HG03460 (cell line): ENCODE measurements at regions not wholly inside any gene's neighbourhood (a gene's known extent, or its start where the extent isn't known, plus 50 kb on each side); places are given as distances from the start of the nearest gene placed in this dataset.
A peak's percentile ranks its signal among the peaks of the same experiment; 100 is the strongest.
"Not testable (repeated sequence)": the region's sequence is repeated elsewhere in the genome, so short reads cannot be mapped to it uniquely, and the experiment has no call there.

Source experiments
- ATAC-seq: cut with Tn5 transposase; IDR thresholded peaks from one replicate; pipeline ENCODE4 v1.9.1; 2021; ENCODE audit not compliant: unreplicated experiment

GRCh38 chr18:56284319-56284718 lies 354.1 kb downstream of the TXNL1 start:
- no peak for ATAC-seq

DNA sequence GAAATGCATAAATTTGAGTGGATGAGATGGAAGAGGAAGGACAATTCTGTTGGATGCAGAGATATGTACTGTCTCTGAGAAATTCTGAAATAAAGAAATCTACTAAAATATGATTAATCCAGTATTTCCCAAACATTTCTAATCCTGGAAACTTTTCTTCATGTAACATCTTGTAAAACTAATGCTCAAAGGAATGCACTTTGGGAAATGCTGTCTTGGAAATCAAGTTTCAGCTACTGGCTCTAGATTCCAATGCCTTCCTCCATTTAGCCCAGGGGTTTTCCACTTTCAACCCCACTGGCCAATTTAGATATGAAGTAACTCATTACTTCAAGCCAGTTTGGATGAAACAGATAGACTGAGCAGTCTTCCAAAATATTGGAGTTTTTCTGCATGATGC lies 355.1 kb downstream of the TXNL1 start:
- ATAC-seq = no peak

DNA sequence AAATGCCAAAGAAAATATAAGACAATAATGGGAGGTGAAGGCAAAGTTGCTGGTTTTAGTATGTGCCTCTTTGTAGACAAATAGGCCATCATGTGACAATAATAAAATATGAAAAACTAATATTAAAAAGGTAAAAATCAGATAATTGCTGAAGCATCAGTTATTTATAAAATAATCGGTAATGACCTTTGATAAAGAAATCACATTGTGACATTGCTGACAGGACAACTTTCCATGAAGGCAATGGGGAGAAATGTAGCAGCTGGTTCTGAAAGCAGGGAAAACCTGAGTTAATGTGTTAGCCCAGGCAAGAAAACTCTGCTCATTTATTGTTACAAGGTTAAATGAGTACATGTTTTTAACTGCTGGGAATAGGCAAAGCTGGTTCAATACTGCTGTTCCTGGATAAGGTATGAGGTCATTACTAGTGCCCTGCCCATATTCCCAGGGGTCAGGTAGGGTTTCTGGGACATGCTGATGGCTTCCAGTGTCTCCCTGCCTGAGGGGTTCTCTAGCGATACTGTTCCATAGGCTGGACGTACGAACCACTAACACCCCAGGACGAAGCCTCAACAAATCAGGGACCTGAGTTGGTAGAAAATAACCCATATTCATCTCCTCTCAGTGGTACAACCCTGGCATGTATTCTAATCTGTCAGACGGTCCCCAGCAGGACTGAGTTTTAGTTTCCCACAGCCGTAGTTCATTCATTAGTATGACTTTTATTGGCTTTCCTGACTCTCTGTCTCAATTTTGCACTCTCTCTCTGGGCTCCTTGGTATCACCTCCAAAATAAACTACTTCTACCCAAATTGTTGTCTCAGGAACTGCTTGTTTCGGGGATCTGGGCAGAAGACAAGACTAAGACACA lies 355.9 kb downstream of the TXNL1 start:
- no peak for ATAC-seq

GRCh38 chr18:56279816-56280215 lies 358.6 kb downstream of the TXNL1 start:
- ATAC-seq = not testable (repeated sequence)

GRCh38 chr18:56278421-56279003 lies 359.9 kb downstream of the TXNL1 start:
- ATAC-seq = no peak

DNA sequence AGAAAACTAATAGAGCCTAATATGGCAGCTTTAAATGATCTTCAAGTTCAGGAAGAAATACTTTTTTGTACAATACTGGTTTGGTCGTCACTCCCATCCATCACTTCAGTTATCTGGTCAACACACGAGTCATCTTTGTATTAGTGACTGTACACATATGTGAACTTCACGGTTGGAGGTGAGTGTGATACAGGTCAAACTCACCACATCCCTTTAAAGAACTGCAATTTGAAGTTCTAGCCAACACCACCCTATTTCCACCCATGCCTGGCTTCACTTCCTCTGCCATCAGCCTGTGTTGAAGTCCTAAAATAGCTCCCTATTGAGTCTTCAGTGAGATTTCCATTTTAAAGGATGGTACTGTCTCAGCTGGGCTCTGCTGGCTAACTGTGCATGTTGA lies 361.9 kb downstream of the TXNL1 start:
- no peak for ATAC-seq

DNA sequence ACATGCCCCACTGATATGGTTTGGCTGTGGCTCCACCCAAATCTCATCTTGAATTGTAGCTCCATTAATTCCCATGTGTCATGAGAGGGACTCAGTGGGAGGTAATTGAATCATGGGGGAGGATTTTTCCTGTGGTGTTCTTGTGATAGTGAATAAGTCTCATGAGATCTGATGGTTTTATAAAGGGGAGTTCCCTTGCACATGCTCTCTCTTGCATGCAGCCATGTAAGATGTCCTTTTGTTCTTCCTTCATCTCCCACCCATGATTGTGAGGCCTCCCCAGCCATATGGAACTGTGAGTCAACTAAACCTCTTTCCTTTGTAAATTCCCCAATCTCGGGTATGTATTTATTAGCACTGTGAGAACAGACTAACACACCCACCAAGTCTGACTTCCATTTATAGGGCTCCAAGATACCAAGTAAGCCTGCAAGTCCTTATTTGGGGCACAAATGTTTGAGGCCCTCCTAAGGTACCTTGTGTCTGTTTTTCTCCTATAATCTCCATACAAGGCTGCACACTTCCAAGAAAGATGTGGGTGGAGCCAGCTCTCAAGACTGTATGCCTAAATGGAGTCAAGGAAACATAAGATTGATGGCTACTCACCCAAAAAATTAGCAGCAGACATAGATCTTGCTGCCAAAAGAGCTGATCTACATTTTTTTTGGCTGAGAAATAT lies 364.7 kb downstream of the TXNL1 start:
- no peak for ATAC-seq

DNA sequence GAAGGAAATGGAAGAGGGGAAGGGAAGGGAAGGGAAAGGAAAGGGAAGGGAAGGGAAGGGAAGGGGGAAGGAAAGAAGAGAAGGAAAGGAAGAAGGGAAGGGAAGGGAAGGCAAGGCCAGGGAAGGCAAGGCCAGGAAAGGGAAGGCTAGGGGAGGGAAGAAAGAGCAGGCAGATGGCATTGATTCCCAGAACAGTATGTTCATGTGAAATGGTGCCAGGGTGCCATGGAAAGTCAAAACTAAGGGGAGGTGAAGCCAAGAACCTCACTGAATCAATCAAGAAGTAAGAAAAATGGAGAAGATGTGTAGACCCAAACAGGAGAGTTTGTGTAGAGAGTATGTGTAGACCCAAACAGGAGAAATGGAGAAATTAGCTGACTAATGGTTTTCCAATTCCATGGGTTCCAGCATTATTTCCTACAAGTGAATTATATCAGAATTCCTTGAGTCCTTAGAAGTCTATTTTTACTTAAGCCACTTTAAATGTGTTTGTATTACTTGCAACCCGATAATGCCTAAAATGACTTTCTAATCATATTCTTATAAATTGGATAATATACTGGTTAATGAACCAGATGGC lies 367.6 kb downstream of the TXNL1 start:
- no peak for ATAC-seq

GRCh38 chr18:56269958-56270357 lies 368.4 kb downstream of the TXNL1 start:
- no peak for ATAC-seq

DNA sequence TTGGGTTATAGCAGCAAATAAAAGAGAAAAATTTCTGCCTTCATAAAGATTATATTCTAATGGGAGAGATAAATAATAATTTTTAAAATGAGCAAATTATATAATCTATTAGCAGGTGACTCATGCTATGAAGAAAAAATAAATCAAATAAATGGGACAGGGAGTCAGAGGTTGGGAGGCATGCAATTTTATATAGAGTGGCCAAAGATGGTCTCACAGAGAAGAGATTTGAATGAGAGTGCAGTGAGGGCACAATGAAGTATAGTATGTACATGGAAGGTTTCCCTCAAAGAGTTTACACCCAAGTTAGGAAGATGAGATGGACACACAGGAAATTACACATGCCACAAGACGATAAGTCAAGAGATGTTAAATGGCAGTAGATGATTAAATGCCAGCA lies 369.4 kb downstream of the TXNL1 start:
- ATAC-seq = no peak

- no peak for ATAC-seq
Measured at GRCh38 chr18:56267334-56267733, 371.1 kb downstream of the TXNL1 start.

DNA sequence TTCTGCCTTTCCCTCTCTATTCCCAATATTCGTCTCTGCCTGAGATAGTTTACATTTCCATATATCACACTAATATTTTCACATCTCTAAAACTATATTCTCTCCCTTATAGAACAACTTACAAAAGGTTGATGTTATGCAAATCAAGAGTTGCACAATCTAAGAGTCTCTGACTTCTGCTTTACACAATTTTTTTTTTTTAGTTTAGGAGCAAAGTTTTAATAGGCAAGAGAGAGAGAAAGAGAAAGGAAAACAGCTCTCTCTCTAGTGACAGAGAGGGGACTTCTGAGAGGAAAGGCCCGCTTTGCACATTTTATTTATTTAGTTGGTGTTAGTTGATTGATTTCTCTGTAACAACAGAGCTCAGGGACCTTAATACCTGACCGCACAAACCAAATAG lies 380.2 kb downstream of the TXNL1 start:
- no peak for ATAC-seq

DNA sequence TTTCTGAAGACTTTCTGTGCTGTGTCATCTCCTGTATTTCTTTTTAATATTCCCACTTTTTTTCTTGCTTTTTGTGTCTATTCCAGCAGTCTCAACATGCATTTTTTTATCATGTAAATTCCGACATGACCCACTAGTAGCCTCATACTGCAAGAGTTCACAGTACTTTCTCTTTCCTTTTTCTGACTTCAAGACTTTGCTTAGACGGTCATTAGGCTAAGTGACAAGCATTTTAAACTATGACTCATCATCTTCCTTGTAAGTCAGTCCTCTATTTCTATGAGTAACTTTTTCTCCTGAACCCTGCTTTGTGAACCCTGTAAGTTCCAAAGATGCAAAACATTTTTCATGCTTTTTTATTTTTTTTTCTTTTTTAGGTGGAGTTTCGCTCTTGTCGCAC lies 381.2 kb downstream of the TXNL1 start:
- peak; percentile 75 for ATAC-seq

DNA sequence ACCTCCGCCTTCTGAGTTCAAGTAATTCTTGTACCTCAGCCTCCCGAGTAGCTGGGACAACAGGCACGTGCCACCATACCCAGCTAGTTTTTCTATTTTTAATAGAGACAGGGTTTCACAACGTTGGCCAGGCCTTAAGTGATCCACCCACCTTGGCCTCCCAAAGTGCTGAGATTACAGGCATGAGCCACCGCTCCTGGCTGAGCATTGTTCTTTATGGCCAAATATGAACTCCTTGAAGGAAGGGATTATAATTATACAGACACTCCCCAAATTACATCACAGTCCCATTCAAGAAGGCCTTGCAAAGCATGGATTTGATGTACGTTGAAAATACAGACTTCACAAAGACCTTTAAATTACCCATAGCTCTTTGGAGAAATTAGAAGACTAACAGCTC lies 381.7 kb downstream of the TXNL1 start:
- ATAC-seq = no peak

DNA sequence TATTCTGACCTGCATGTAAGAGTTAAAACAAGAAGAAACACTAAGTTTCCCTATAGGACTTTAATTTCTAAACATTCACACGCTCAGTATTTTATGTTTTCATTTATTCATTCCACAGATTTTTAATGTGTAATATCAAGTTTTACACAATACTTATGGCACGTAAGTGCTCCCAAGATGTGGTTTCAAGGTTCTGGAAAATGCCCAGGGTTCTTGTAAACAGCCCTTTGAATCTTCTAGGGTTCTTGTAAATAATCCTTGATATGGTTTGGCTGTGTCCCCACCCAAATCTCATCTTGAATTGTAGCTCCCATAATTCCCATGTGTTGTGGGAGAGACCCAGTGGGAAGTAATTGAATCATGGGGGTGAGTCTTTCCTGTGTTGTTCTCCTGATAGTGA lies 383.0 kb downstream of the TXNL1 start:
- ATAC-seq = no peak

DNA sequence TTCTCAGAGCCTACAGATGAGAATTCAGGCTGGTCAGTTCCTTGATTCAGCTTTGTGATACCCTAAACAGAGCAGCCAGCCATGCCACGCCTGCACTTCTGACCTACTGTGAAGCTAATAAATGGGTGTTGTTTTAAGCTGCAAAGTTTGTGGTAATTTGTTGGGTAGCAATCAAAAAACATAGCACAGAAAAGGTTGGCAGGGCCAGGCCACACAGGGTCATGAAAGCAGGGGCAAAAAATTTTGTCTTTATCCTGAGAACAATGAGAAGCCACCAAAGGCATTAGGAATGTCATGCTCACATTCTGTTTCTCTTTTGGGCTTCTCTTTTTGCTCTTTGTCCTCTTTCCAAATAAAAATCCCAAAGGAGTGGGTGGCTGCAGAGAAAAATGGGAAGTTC lies 385.9 kb downstream of the TXNL1 start:
- ATAC-seq = no peak

GRCh38 chr18:56248610-56249235 lies 389.7 kb downstream of the TXNL1 start:
- peak; percentile 98 for ATAC-seq

GRCh38 chr18:56246916-56247315 lies 391.5 kb downstream of the TXNL1 start:
- ATAC-seq = no peak

DNA sequence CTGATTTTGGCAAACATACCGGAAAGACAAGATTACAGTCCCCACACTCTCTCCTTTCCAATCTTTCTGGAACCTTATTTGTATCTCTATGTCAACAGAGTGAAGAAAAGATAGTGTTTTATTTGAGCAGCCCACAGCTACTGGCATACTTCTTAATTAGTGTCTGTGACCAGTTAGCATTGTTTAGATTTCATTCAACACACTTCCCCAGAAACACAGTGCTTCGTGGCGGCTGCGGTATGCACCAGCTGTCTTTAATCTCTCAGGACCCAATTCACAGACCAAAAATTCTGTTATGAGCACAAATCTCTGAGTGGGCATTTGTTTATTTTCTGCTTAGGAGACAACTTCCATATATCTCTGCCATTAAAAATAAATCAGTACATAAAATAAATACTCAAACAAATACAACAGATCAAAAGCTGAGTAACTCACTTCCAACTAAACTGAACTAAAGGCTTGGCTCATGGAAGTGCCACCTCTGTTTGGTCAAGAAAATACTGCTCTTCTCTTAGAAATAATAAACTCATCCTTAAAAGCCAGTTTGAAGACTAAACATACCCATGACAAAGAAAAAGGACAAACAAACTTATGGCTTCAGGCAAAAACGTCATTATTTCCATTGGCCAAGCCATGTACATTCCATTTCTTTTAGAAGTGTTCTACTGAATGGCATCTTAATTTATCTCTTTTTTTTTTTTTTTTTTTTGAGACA lies 392.4 kb downstream of the TXNL1 start:
- no peak for ATAC-seq

DNA sequence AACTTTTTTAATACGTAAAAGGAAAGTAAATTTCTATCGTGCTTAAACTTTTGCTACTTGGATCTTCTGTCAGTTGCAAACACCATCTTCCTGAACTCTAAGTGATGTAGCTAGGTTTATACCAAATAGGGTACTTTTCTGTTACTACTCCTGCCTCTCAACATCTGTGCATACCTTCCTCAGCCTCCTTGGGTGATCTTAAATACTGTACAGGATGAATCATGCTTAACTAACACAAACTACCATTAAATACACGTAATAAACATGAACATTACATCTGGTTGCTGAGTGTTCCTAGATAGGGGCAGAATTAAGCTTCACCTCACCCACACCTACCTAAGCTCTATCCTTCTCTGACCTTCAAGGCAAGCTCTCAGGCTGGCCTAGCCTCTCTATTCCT lies 398.0 kb downstream of the TXNL1 start:
- ATAC-seq = no peak

DNA sequence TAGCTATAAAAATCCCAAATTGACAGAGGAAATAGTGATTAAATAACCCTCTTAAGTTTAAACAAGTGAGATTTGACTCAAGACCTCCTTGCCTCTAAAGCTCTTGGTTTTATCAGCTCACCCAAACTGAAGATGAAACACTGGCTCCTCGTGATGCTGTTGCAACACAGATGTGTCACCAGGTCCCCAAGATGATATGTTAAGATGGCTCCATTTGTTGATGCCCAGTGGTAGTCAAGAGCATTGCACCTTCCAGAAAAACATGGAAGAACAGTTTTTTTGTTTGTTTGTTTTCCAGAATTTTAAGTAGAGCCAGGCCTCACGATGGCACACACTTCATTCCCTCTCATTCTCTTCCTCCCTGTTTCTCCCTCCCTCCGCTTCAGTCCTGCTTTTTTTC lies 399.8 kb downstream of the TXNL1 start:
- ATAC-seq = no peak
